ENCODE measurements at regions not wholly inside any gene's neighbourhood (a gene's known extent, or its start where the extent isn't known, plus 50 kb on each side); places are given as distances from the start of the nearest gene placed in this dataset.

DNA sequence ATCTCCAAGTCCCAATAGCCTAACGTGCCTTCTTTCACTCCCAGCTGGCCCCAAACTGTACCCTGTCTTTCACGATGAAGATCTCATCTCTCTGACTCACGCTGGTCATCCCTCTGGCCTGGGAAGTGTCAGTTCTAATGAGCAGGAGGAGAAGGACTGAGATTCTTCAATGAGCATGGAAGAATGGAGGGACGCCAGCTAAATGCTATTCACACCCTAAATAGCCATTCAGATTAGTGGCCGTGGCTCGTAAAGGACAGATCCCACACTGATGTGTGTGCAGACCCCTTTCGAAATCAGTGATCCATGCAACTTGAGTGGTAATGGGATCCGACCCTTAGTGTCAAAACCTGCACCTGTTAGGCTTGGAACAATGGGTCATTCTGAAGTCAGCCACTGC is 75.9 kb upstream of the SMYD2 start:
- TF ChIP-seq, protein P1, sequence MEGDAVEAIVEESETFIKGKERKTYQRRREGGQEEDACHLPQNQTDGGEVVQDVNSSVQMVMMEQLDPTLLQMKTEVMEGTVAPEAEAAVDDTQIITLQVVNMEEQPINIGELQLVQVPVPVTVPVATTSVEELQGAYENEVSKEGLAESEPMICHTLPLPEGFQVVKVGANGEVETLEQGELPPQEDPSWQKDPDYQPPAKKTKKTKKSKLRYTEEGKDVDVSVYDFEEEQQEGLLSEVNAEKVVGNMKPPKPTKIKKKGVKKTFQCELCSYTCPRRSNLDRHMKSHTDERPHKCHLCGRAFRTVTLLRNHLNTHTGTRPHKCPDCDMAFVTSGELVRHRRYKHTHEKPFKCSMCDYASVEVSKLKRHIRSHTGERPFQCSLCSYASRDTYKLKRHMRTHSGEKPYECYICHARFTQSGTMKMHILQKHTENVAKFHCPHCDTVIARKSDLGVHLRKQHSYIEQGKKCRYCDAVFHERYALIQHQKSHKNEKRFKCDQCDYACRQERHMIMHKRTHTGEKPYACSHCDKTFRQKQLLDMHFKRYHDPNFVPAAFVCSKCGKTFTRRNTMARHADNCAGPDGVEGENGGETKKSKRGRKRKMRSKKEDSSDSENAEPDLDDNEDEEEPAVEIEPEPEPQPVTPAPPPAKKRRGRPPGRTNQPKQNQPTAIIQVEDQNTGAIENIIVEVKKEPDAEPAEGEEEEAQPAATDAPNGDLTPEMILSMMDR (conservative IDR thresholded peaks at IDR 0.05 in 1 of 2, IDR thresholded peaks at IDR 0.05 in 1 of 2; ENCODE audit: extremely low read depth in 1 of 2, insufficient read depth in 1 of 2, low read depth in 1 of 2, low read length in 2 of 2): no peak
- no peak for TF ChIP-seq EZH2 (IDR thresholded peaks at IDR 0.05; ENCODE audit: borderline replicate concordance, low read length)

Data from mammary epithelial cell (primary cell).